Osteocyte (in vitro differentiated cells): ENCODE measurements at regions not wholly inside any gene's neighbourhood (a gene's known extent, or its start where the extent isn't known, plus 50 kb on each side); places are given as distances from the start of the nearest gene placed in this dataset.

ENCODE experiments used
- DNase-seq: peaks from one replicate; pipeline ENCODE4 v3.0.0; 2021; ENCODE audit warnings: mixed read lengths; ENCODE audit not compliant: unreplicated experiment; ENCODE audit errors: extremely low spot score
- H3K27ac Mint-ChIP-seq: one replicate; pipeline ENCODE4 v1.8.0; 2021; ENCODE audit warnings: mild to moderate bottlenecking, mixed read lengths; ENCODE audit not compliant: unreplicated experiment
- H3K27me3 Mint-ChIP-seq: one replicate; pipeline ENCODE4 v1.8.0; 2021; ENCODE audit warnings: mixed read lengths; ENCODE audit not compliant: unreplicated experiment
- H3K36me3 Mint-ChIP-seq: one replicate; pipeline ENCODE4 v1.8.0; 2021; ENCODE audit warnings: mixed read lengths; ENCODE audit not compliant: unreplicated experiment
- H3K4me1 Mint-ChIP-seq: one replicate; pipeline ENCODE4 v1.8.0; 2021; ENCODE audit warnings: mixed read lengths; ENCODE audit not compliant: unreplicated experiment
- H3K4me3 Mint-ChIP-seq: one replicate; pipeline ENCODE4 v1.8.0; 2021; ENCODE audit warnings: mild to moderate bottlenecking, moderate library complexity, mixed read lengths; ENCODE audit not compliant: unreplicated experiment
- H3K9me3 Mint-ChIP-seq: one replicate; pipeline ENCODE4 v1.8.0; 2021; ENCODE audit warnings: mixed read lengths; ENCODE audit not compliant: unreplicated experiment
- CTCF ChIP-seq: fragments of 200-600 bp; sonication (generic); IDR thresholded peaks from 2 replicates; pipeline ENCODE4 v1.5.0; 2021; ENCODE audit warnings: antibody characterized with exemption, mild to moderate bottlenecking, moderate library complexity

- peaks cover 48% of the 10 kb centered on the region for H3K4me1 Mint-ChIP-seq
- no peak overlapping the region for H3K27ac Mint-ChIP-seq
- H3K9me3 Mint-ChIP-seq, result no peaks in the 10 kb centered on the region
- H3K36me3 Mint-ChIP-seq, result no peaks in the 10 kb centered on the region
- no peaks in the 10 kb centered on the region for H3K27me3 Mint-ChIP-seq
- no peak overlapping the region for H3K4me3 Mint-ChIP-seq
- TF ChIP-seq CTCF, result no peak
- no peak for DNase-seq
Observed at GRCh38 chr1:96978444-96978843, 256.9 kb downstream of the PTBP2 start.

- Mint-ChIP-seq H3K36me3 (no peaks in the 10 kb centered on the region), H3K4me1 (peaks cover 44% of the 10 kb centered on the region), H3K27me3 (no peaks in the 10 kb centered on the region), H3K27ac (peak overlapping the region; percentile 41), H3K9me3 (no peaks in the 10 kb centered on the region), H3K4me3 (no peak overlapping the region)
- DNase-seq, result no peak
- TF ChIP-seq CTCF, result no peak
Observed at GRCh38 chr1:96978901-96979300, 257.3 kb downstream of the PTBP2 start.

- Mint-ChIP-seq H3K27ac (peak overlapping the region; percentile 67), H3K36me3 (no peaks in the 10 kb centered on the region), H3K4me1 (peaks cover 42% of the 10 kb centered on the region), H3K4me3 (no peak overlapping the region), H3K9me3 (no peaks in the 10 kb centered on the region), H3K27me3 (no peaks in the 10 kb centered on the region)
- no peak for DNase-seq
- TF ChIP-seq CTCF, result no peak
Observed at GRCh38 chr1:96979304-96980268, 258.0 kb downstream of the PTBP2 start.

GRCh38 chr1:96980448-96980847 is 258.9 kb downstream of the PTBP2 start:
- no peak for DNase-seq
- Mint-ChIP-seq H3K4me3 (no peak overlapping the region), H3K27me3 (no peaks in the 10 kb centered on the region), H3K27ac (peak overlapping the region; percentile 67), H3K4me1 (peaks cover 42% of the 10 kb centered on the region), H3K36me3 (no peaks in the 10 kb centered on the region), H3K9me3 (peaks cover 2% of the 10 kb centered on the region)
- no peak for TF ChIP-seq CTCF

GRCh38 chr1:96981181-96981580 is 259.6 kb downstream of the PTBP2 start:
- no peaks in the 10 kb centered on the region for H3K36me3 Mint-ChIP-seq
- no peaks in the 10 kb centered on the region for H3K27me3 Mint-ChIP-seq
- peaks cover 42% of the 10 kb centered on the region for H3K4me1 Mint-ChIP-seq
- DNase-seq, result no peak
- H3K27ac Mint-ChIP-seq, result peak overlapping the region; percentile 67
- peaks cover 9% of the 10 kb centered on the region for H3K9me3 Mint-ChIP-seq
- TF ChIP-seq CTCF, result no peak
- H3K4me3 Mint-ChIP-seq, result no peak overlapping the region
